H1 (cell line): ENCODE measurements at regions not wholly inside any gene's neighbourhood (a gene's known extent, or its start where the extent isn't known, plus 50 kb on each side); places are given as distances from the start of the nearest gene placed in this dataset.

Source experiments
- CTCF ChIA-PET: fragments of 300-600 bp; sonication (Branson Sonifier 250); formaldehyde crosslinking; loops from one replicate; lab custom pipeline; 2021; ENCODE audit not compliant: partially characterized antibody; lab: Charles Lee
- POLR2A ChIA-PET: fragments of 300-600 bp; sonication (Branson Sonifier 250); formaldehyde crosslinking; loops from one replicate; lab custom pipeline; 2021; ENCODE audit warnings: inconsistent platforms; ENCODE audit not compliant: partially characterized antibody; lab: Charles Lee
- DNase-seq, 2 experiments: peaks; one replicate each; pipeline versions ENCODE4 v3.0.0 to v3.0.0-alpha.2; 2010 to 2022; ENCODE audit warnings: low spot score in 2 of 2, low read depth in 1 of 2, mixed read lengths in 1 of 2
- FAIRE-seq: peaks from 2 replicates; lab custom pipeline; 2011; peaks lifted over from hg19 to GRCh38; lab: Jason Lieb, UNC
- H2AFZ ChIP-seq: 2 replicates; pipeline ENCODE4 v1.8.1; 2012; ENCODE audit warnings: low read length, inconsistent platforms
- H2AK5ac ChIP-seq: 2 replicates; pipeline ENCODE4 v1.6.1; 2013; ENCODE audit warnings: low read depth, low read length
- H2BK120ac ChIP-seq: replicated peaks from 2 replicates; pipeline ENCODE3; 2013; ENCODE audit warnings: low read depth, low read length, inconsistent platforms
- H2BK12ac ChIP-seq: 2 replicates; pipeline ENCODE4 v1.6.1; 2013; ENCODE audit warnings: low read depth, low read length
- H2BK15ac ChIP-seq: 2 replicates; pipeline ENCODE4 v1.6.1; 2013; ENCODE audit warnings: low read length
- H2BK20ac ChIP-seq: 2 replicates; pipeline ENCODE4 v1.6.1; 2013; ENCODE audit warnings: low read length
- H2BK5ac ChIP-seq: 2 replicates; pipeline ENCODE4 v1.6.1; 2013; ENCODE audit warnings: low read depth, low read length
- H3K14ac ChIP-seq: 2 replicates; pipeline ENCODE4 v1.6.1; 2013; ENCODE audit warnings: inconsistent platforms; ENCODE audit not compliant: insufficient read length
- H3K18ac ChIP-seq: 2 replicates; pipeline ENCODE4 v1.6.1; 2013; ENCODE audit warnings: low read length; ENCODE audit errors: extremely low read depth
- H3K23ac ChIP-seq: 2 replicates; pipeline ENCODE4 v1.6.1; 2013; ENCODE audit warnings: inconsistent platforms; ENCODE audit not compliant: insufficient read length
- H3K23me2 ChIP-seq: 2 replicates; pipeline ENCODE4 v1.6.1; 2013; ENCODE audit warnings: low read depth, low read length
- H3K27ac ChIP-seq: 2 replicates; pipeline ENCODE4 v1.6.1; 2011; ENCODE audit warnings: low read depth, low read length, inconsistent platforms
- H3K27me3 ChIP-seq, 4 experiments: replicated peaks in 1 of 4; 1 replicate in 1 of 4; 2 replicates in 3 of 4; pipeline versions ENCODE4 v1.6.1 to v1.8.1; 2011 to 2013; ENCODE audit warnings: low read length in 3 of 4, mild to moderate bottlenecking in 3 of 4, inconsistent platforms in 2 of 4, mixed read lengths in 2 of 4, moderate library complexity in 1 of 4; ENCODE audit not compliant: control insufficient read depth in 3 of 4, insufficient read depth in 3 of 4; ENCODE audit errors: extremely low read depth in 1 of 4
- H3K36me3 ChIP-seq, 4 experiments: 2 replicates each; pipeline versions ENCODE4 v1.6.1 to v1.8.1; 2011 to 2013; ENCODE audit warnings: mild to moderate bottlenecking in 4 of 4, low read length in 3 of 4, moderate library complexity in 2 of 4, control low read depth in 1 of 4, inconsistent platforms in 1 of 4; ENCODE audit not compliant: insufficient read depth in 4 of 4, control insufficient read depth in 2 of 4
- H3K4ac ChIP-seq: replicated peaks from 2 replicates; pipeline ENCODE3; 2013; ENCODE audit warnings: low read length, low read depth, mixed read lengths, inconsistent platforms; ENCODE audit not compliant: insufficient read length
- H3K4me1 ChIP-seq, 4 experiments: replicated peaks in 1 of 4; 1 replicate in 1 of 4; 2 replicates in 3 of 4; pipeline versions ENCODE4 v1.6.1 to v1.8.1; 2011 to 2013; ENCODE audit warnings: low read length in 3 of 4, inconsistent platforms in 2 of 4, mixed read lengths in 1 of 4; ENCODE audit not compliant: insufficient read depth in 4 of 4, control insufficient read depth in 3 of 4
- H3K4me2 ChIP-seq, 2 experiments: 2 replicates each; pipeline versions ENCODE4 v1.6.1 to v1.8.1; 2011 to 2013; ENCODE audit warnings: low read depth in 2 of 2, low read length in 2 of 2, control low read depth in 1 of 2, inconsistent platforms in 1 of 2, mild to moderate bottlenecking in 1 of 2; ENCODE audit not compliant: insufficient read depth in 1 of 2
- H3K4me3 ChIP-seq, 4 experiments: fragments of 200-600, 300-600 bp in 1 of 4; sonication (generic), shearing (Covaris generic), sonication (Bioruptor Twin) in 1 of 4; 2 replicates each; pipeline versions ENCODE4 v1.5.1 to v1.8.1; 2011 to 2016; ENCODE audit warnings: low read length in 4 of 4, low read depth in 3 of 4, control low read depth in 2 of 4, inconsistent platforms in 2 of 4, mild to moderate bottlenecking in 2 of 4, mixed read lengths in 1 of 4, moderate library complexity in 1 of 4; ENCODE audit not compliant: insufficient read depth in 2 of 4; ENCODE audit errors: extremely low read depth in 1 of 4
- H3K56ac ChIP-seq: replicated peaks from 2 replicates; pipeline ENCODE3; 2013; ENCODE audit warnings: low read depth, mild to moderate bottlenecking, mixed read lengths, low read length, inconsistent platforms; ENCODE audit not compliant: insufficient read length
- H3K79me1 ChIP-seq: 2 replicates; pipeline ENCODE4 v1.6.1; 2013; ENCODE audit warnings: low read depth, low read length, control low read depth
- H3K79me2 ChIP-seq, 2 experiments: 2 replicates each; pipeline versions ENCODE4 v1.6.1 to v1.8.1; 2012 to 2013; ENCODE audit warnings: low read length in 2 of 2, mild to moderate bottlenecking in 2 of 2, inconsistent platforms in 1 of 2; ENCODE audit not compliant: insufficient read depth in 2 of 2, control insufficient read depth in 1 of 2
- H3K9ac ChIP-seq, 4 experiments: replicated peaks in 1 of 4; 1 replicate in 1 of 4; 2 replicates in 3 of 4; pipeline versions ENCODE4 v1.6.1 to v1.8.1; 2011 to 2013; ENCODE audit warnings: low read depth in 3 of 4, low read length in 3 of 4, control low read depth in 2 of 4, mild to moderate bottlenecking in 2 of 4, moderate library complexity in 2 of 4, inconsistent platforms in 1 of 4; ENCODE audit errors: extremely low read depth in 1 of 4
- H3K9me3 ChIP-seq, 2 experiments: 2 replicates each; pipeline versions ENCODE4 v1.6.1 to v1.8.1; 2012 to 2013; ENCODE audit warnings: mild to moderate bottlenecking in 2 of 2, moderate library complexity in 2 of 2, control low read depth in 1 of 2, inconsistent platforms in 1 of 2, low read depth in 1 of 2, low read length in 1 of 2, mixed read lengths in 1 of 2; ENCODE audit not compliant: insufficient read depth in 2 of 2
- H4K20me1 ChIP-seq, 2 experiments: replicated peaks in 1 of 2; 2 replicates each; pipeline versions ENCODE3 to v1.8.1; 2011 to 2013; ENCODE audit warnings: inconsistent platforms in 2 of 2, low read length in 2 of 2, mild to moderate bottlenecking in 1 of 2; ENCODE audit not compliant: insufficient read depth in 2 of 2, control insufficient read depth in 1 of 2
- H4K5ac ChIP-seq: 2 replicates; pipeline ENCODE4 v1.6.1; 2013; ENCODE audit warnings: low read length, low read depth, mixed read lengths, inconsistent platforms; ENCODE audit not compliant: insufficient read length
- H4K8ac ChIP-seq: 2 replicates; pipeline ENCODE4 v1.8.0; 2013; ENCODE audit warnings: mild to moderate bottlenecking, moderate library complexity, low read length, inconsistent platforms; ENCODE audit not compliant: insufficient read depth; ENCODE audit errors: extremely low read depth
- H4K91ac ChIP-seq: replicated peaks from 2 replicates; pipeline ENCODE3; 2013; ENCODE audit warnings: low read length, mixed read lengths, inconsistent platforms; ENCODE audit not compliant: insufficient read length
- SUZ12 ChIP-seq: fragments of 200-600 bp; sonication (generic); IDR thresholded peaks from 2 replicates; pipeline ENCODE4 v1.6.1; 2012; ENCODE audit warnings: mild to moderate bottlenecking, inconsistent platforms, low read length, moderate library complexity, mixed read lengths
- WGBS, 2 experiments: shearing (Covaris generic) in 1 of 2; methylation state at CpG; one replicate each; pipeline versions ENCODE4 v1.1.6 to v1.1.7; 2013 to 2015; ENCODE audit warnings: low lambda C conversion rate in 2 of 2, mixed read lengths in 2 of 2, inconsistent platforms in 1 of 2, low coverage in 1 of 2, missing lambda C conversion rate in 1 of 2; ENCODE audit not compliant: insufficient replicate concordance in 2 of 2, insufficient coverage in 1 of 2, insufficient read length in 1 of 2; ENCODE audit errors: extremely low coverage in 1 of 2, missing lambda C conversion rate in 1 of 2; 5-methylcytosine and 5-hydroxymethylcytosine counted together

DNA sequence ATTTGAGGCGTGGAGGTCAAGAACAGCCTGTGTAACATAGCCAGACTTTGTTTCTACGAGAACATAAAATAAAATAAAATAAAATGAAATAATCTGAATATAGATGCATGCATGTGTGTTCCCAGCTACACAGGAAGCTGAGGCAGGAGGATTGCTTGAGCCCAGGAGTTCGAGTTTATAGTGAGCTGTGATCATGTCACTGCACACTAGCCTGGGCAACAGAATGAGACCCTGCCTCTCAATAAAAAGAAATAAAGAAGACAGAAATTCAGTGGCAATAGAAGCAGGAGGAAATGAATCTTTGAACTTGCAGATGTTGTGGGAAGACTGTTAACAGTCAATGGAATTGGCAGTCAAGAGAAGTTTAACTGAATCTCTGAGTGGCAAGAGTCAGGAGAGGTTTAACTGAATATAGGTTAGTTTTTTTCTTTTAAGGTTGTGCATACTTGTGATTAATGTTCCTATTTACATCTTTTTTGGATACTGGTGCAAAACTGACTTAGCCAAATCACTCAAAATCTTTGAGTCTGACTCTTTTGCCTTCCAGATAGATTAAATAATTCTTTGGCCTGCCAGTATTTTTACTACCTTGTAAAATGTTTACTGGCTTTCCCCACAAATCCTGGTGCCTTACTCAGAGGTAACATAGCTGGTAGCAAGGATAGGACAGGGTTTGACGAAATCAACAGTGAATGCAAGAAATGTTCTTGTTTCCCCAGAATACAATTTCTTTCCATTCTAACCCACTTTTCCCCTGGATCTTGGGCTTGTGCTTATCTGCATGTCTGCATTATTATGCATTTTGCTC lies 361.4 kb downstream of the PDCD6IP start:
- H3K9ac ChIP-seq = no peak overlapping the region
- H3K23me2 ChIP-seq = no peaks in the 10 kb centered on the region
- H3K27me3 ChIP-seq = peaks cover 0 to 1% (median 0%) of the 10 kb centered on the region in 4 experiments; a peak in 1 of 7 replicates
- H3K79me1 ChIP-seq = no peaks in the 10 kb centered on the region
- H4K91ac ChIP-seq = no peak overlapping the region
- H2BK12ac ChIP-seq = no peak overlapping the region
- H3K9me3 ChIP-seq = no peaks in the 10 kb centered on the region; a peak in 1 of 4 replicates
- H3K4ac ChIP-seq = no peak overlapping the region
- H3K4me3 ChIP-seq = no peak overlapping the region
- no peak overlapping the region for H2BK15ac ChIP-seq
- no peak overlapping the region for H3K4me2 ChIP-seq
- H3K36me3 ChIP-seq = no peaks in the 10 kb centered on the region
- H2BK120ac ChIP-seq = no peak overlapping the region
- POLR2A ChIA-PET = no interaction called here
- no peak overlapping the region for H3K27ac ChIP-seq
- no peaks in the 10 kb centered on the region for H3K79me2 ChIP-seq
- no peak overlapping the region for H2AK5ac ChIP-seq
- DNase-seq (no peak), FAIRE-seq (no peak)
- no peak overlapping the region for H3K56ac ChIP-seq
- H2BK5ac ChIP-seq = no peak overlapping the region
- H4K5ac ChIP-seq = no peak overlapping the region
- no peaks in the 10 kb centered on the region for H3K4me1 ChIP-seq
- no peak overlapping the region for H2BK20ac ChIP-seq
- H3K18ac ChIP-seq = no peak overlapping the region
- no peaks in the 10 kb centered on the region for H4K20me1 ChIP-seq
- CTCF ChIA-PET = no interaction called here
- 90% methylated on average over 4 of the region's 4 CpGs; no CpG with 5 or more reads in 1 of the 2 experiments for WGBS, 2 experiments
- no peak overlapping the region for H4K8ac ChIP-seq
- no peak for TF ChIP-seq SUZ12
- no peak overlapping the region for H3K23ac ChIP-seq
- no peak overlapping the region for H3K14ac ChIP-seq
- H2AFZ ChIP-seq = no peak overlapping the region
